ENCODE measurements at regions not wholly inside any gene's neighbourhood (a gene's known extent, or its start where the extent isn't known, plus 50 kb on each side); places are given as distances from the start of the nearest gene placed in this dataset.

DNA sequence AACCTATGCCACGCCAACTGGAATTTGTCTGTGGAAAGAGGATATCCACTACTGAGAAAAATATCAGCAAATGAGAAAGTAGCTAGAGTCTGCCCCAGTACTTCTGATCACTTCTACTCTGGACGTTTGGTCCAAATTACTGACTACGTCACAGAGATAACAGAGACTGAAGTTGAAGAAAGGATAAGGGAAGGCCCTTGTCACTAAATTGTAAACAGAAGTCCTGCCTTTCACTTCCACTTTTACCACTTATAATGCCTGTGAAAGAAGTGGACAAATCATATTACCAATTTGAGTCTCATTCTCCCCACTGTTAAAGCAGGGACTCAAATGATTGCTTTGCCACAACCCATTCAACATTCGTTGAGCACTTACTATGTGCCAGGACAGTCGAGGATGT, 173.9 kb upstream of the ERBB4 start:
- TF ChIP-seq, protein P1, sequence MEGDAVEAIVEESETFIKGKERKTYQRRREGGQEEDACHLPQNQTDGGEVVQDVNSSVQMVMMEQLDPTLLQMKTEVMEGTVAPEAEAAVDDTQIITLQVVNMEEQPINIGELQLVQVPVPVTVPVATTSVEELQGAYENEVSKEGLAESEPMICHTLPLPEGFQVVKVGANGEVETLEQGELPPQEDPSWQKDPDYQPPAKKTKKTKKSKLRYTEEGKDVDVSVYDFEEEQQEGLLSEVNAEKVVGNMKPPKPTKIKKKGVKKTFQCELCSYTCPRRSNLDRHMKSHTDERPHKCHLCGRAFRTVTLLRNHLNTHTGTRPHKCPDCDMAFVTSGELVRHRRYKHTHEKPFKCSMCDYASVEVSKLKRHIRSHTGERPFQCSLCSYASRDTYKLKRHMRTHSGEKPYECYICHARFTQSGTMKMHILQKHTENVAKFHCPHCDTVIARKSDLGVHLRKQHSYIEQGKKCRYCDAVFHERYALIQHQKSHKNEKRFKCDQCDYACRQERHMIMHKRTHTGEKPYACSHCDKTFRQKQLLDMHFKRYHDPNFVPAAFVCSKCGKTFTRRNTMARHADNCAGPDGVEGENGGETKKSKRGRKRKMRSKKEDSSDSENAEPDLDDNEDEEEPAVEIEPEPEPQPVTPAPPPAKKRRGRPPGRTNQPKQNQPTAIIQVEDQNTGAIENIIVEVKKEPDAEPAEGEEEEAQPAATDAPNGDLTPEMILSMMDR (IDR thresholded peaks at IDR 0.05) = no peak
- FAIRE-seq (no peak), DNase-seq (no peak), ATAC-seq (no peak)
- no peak overlapping the region for H3K4me3 ChIP-seq
- H3K27me3 ChIP-seq = no peaks in the 10 kb centered on the region
- H3K27ac ChIP-seq = no peak overlapping the region
- 56 to 60% methylated on average over 5 of the region's 5 CpGs for WGBS, 2 donors
- no peaks in the 10 kb centered on the region for H3K9me3 ChIP-seq
- no peaks in the 10 kb centered on the region for H3K4me1 ChIP-seq
- H3K36me3 ChIP-seq = no peaks in the 10 kb centered on the region
- intact Hi-C loops (cut with DNase I) = no loop called here

DNA sequence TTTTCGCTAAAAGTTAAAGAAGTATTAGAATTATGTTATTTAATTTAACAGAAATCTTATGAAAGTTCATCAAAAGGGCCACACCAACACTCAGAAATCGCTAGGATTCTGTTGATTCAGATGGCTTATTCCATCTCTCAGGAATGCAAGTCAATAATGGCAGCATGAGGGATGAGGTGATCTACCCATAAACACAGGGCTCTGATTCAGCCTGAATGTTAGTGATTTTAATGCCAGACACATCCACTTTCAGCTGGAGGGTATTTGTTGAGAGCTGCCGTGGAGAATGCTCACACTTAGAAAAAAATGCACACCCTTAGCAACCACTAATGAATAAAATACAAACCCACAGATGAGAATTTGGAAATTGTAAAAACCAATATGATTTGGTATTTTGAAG, 173.3 kb upstream of the ERBB4 start:
- intact Hi-C loops (cut with DNase I) = no loop called here
- Histone ChIP-seq H3K27ac (no peak overlapping the region), H3K9me3 (no peaks in the 10 kb centered on the region), H3K4me3 (no peak overlapping the region), H3K36me3 (no peaks in the 10 kb centered on the region), H3K27me3 (no peaks in the 10 kb centered on the region), H3K4me1 (no peaks in the 10 kb centered on the region)
- WGBS, 2 donors = 53 to 58% methylated on average over 3 of the region's 3 CpGs
- FAIRE-seq (no peak), ATAC-seq (no peak), DNase-seq (no peak)
- TF ChIP-seq, protein P1 (IDR thresholded peaks at IDR 0.05) = no peak

DNA sequence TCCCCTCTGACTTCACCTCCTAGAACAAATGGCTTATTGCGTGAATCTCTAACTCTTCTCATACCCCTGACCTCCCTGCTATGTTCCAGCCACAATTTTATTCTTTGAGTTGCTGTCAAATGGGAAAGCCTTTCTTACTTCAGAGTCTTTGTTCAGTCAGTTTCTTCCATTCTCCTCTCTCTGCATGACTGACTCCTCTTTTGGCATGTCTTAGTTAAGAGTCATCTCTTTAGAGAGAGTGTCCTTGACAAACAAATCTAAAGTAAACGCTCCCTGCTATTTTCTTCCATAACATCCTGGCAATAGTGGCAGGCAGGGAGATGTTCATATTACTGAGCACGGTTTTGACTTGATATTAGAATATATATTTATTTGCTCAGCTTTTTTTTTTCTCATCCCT, 170.7 kb upstream of the ERBB4 start:
- Histone ChIP-seq H3K27me3 (no peaks in the 10 kb centered on the region), H3K4me1 (no peaks in the 10 kb centered on the region), H3K4me3 (no peak overlapping the region), H3K27ac (no peak overlapping the region), H3K36me3 (no peaks in the 10 kb centered on the region), H3K9me3 (no peaks in the 10 kb centered on the region)
- TF ChIP-seq, protein P1 (IDR thresholded peaks at IDR 0.05) = no peak
- ATAC-seq (no peak), DNase-seq (no peak), FAIRE-seq (no peak)
- WGBS, 2 donors = 51 to 57% methylated on average over 3 of the region's 3 CpGs
- intact Hi-C loops (cut with DNase I) = no loop called here

DNA sequence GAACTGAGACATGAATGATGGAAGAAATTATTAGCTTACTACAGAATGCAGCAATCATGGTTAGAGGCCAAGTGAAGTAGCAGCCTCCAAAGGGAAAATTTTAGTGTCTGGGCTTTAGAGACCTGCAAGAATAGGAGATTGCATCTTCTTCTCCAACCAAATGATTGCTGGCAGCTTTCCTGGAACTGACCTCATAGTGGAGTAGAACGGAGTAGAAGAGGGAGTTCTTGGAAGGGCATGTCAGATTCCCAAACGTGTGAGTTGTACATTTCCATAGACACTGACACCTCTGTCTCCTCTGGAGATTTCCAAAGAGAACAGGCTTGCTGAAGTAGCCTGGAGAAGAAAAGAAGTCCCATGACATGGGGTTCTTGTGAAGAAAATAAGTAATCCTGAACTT, 169.8 kb upstream of the ERBB4 start:
- Histone ChIP-seq H3K4me3 (no peak overlapping the region), H3K4me1 (no peaks in the 10 kb centered on the region), H3K9me3 (no peaks in the 10 kb centered on the region), H3K27me3 (no peaks in the 10 kb centered on the region), H3K27ac (no peak overlapping the region), H3K36me3 (no peaks in the 10 kb centered on the region)
- no peak for ATAC-seq
- intact Hi-C loops (cut with DNase I) = no loop called here
- DNase-seq = no peak
- WGBS, 2 donors = 43 to 67% methylated on average over 2 of the region's 2 CpGs
- TF ChIP-seq, protein P1 (IDR thresholded peaks at IDR 0.05) = no peak
- no peak for FAIRE-seq

DNA sequence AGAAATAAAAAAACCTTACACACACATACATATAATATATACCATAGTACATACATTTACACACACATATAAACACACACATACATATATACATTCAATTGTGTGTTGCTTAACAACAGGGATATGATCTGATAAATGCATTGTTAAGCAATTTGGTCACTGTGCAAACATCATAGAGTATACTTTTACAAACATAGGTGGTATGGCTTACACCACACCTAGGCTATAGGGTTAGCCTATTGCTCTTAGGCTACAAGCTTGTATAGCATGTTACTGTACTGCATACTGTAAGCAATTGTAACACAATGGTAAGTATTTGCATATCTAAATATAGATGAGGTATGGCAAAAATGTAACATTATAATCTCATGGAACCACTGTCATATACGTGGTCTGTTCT, 156.8 kb upstream of the ERBB4 start:
- Histone ChIP-seq H3K4me1 (no peaks in the 10 kb centered on the region), H3K36me3 (no peaks in the 10 kb centered on the region), H3K4me3 (no peak overlapping the region), H3K9me3 (no peaks in the 10 kb centered on the region), H3K27me3 (no peaks in the 10 kb centered on the region), H3K27ac (no peak overlapping the region)
- WGBS, 2 donors = 85 to 89% methylated on average over 1 of the region's 1 CpG
- no peak for FAIRE-seq
- ATAC-seq = no peak
- intact Hi-C loops (cut with DNase I) = no loop called here
- TF ChIP-seq, protein P1 (IDR thresholded peaks at IDR 0.05) = no peak
- no peak for DNase-seq
